Activated T-helper 1 cell treated with anti-CD3 and anti-CD28 coated beads, Interleukin-12 subunit alpha, Interleukin-12 subunit beta, Interleukin-2, Interleukin-4 antibody, amounts not matched to agents 30 ng/mL and 10 ng/mL and 1 ng/mL, durations not matched to agents 14 hours and 24 hours and 36 hours (primary cell): ENCODE measurements at regions not wholly inside any gene's neighbourhood (a gene's known extent, or its start where the extent isn't known, plus 50 kb on each side); places are given as distances from the start of the nearest gene placed in this dataset.
"Not testable (repeated sequence)": the region's sequence is repeated elsewhere in the genome, so short reads cannot be mapped to it uniquely, and the experiment has no call there.

Source experiments
- DNase-seq: peaks from one replicate; pipeline ENCODE4 v3.0.0; 2021; ENCODE audit warnings: low spot score
- H3K27ac Mint-ChIP-seq: one replicate; pipeline ENCODE4 v1.8.0; 2021; ENCODE audit warnings: mild to moderate bottlenecking, mixed read lengths
- H3K27me3 Mint-ChIP-seq: one replicate; pipeline ENCODE4 v1.8.0; 2022; ENCODE audit warnings: mild to moderate bottlenecking, moderate library complexity, mixed read lengths; ENCODE audit not compliant: insufficient read depth
- H3K36me3 Mint-ChIP-seq: one replicate; pipeline ENCODE4 v1.8.0; 2021; ENCODE audit warnings: low read depth, mixed read lengths
- H3K4me1 Mint-ChIP-seq: one replicate; pipeline ENCODE4 v1.8.0; 2021; ENCODE audit warnings: low read depth, mixed read lengths
- H3K4me3 Mint-ChIP-seq: one replicate; pipeline ENCODE4 v1.8.0; 2021; ENCODE audit warnings: mild to moderate bottlenecking, moderate library complexity, mixed read lengths
- H3K9me3 Mint-ChIP-seq: one replicate; pipeline ENCODE4 v1.8.0; 2021; ENCODE audit warnings: mixed read lengths
- intact Hi-C: fragments of 100-400 bp; cut with micrococcal nuclease; formaldehyde crosslinking; loops from one replicate; pipeline ENCODE4 v1.15.1; 2024

GRCh38 chr6:128598571-128598970, 78.2 kb upstream of the PTPRK start:
- Mint-ChIP-seq H3K4me3 (no peak overlapping the region), H3K9me3 (no peaks in the 10 kb centered on the region), H3K4me1 (peaks cover 21% of the 10 kb centered on the region), H3K27me3 (peaks cover 2% of the 10 kb centered on the region), H3K27ac (no peak overlapping the region), H3K36me3 (no peaks in the 10 kb centered on the region)
- DNase-seq: no peak
- intact Hi-C loops: loop anchor here (2.0 kb wide), 1 partner anchor 58 kb away; no protein-coding TSS in a partner anchor

GRCh38 chr6:128597956-128598355, 77.6 kb upstream of the PTPRK start:
- Mint-ChIP-seq H3K9me3 (no peaks in the 10 kb centered on the region), H3K27ac (no peak overlapping the region), H3K36me3 (no peaks in the 10 kb centered on the region), H3K4me1 (peaks cover 21% of the 10 kb centered on the region), H3K27me3 (peaks cover 2% of the 10 kb centered on the region), H3K4me3 (no peak overlapping the region)
- intact Hi-C loops: loop anchor here (2.0 kb wide), 1 partner anchor 59 kb away; no protein-coding TSS in a partner anchor
- DNase-seq: no peak

GRCh38 chr6:128597004-128597403, 76.6 kb upstream of the PTPRK start:
- no peaks in the 10 kb centered on the region for H3K9me3 Mint-ChIP-seq
- peaks cover 2% of the 10 kb centered on the region for H3K27me3 Mint-ChIP-seq
- H3K36me3 Mint-ChIP-seq: no peaks in the 10 kb centered on the region
- DNase-seq: no peak
- intact Hi-C loops: no loop called here
- no peak overlapping the region for H3K27ac Mint-ChIP-seq
- H3K4me1 Mint-ChIP-seq: peaks cover 21% of the 10 kb centered on the region
- H3K4me3 Mint-ChIP-seq: no peak overlapping the region

- Mint-ChIP-seq H3K4me3 (no peak overlapping the region), H3K36me3 (no peaks in the 10 kb centered on the region), H3K4me1 (peaks cover 15% of the 10 kb centered on the region), H3K27ac (no peak overlapping the region), H3K9me3 (no peaks in the 10 kb centered on the region), H3K27me3 (peaks cover 4% of the 10 kb centered on the region)
- intact Hi-C loops: no loop called here
- DNase-seq: no peak
Measured at GRCh38 chr6:128595544-128595943, 75.1 kb upstream of the PTPRK start.

- Mint-ChIP-seq H3K4me1 (no peaks in the 10 kb centered on the region), H3K36me3 (no peaks in the 10 kb centered on the region)
Measured at GRCh38 chr6:128586095-128586494, 65.7 kb upstream of the PTPRK start.

GRCh38 chr6:128580224-128581110, 60.1 kb upstream of the PTPRK start:
- intact Hi-C loops: no loop called here
- H3K27me3 Mint-ChIP-seq: peaks cover 2% of the 10 kb centered on the region
- H3K36me3 Mint-ChIP-seq: no peaks in the 10 kb centered on the region
- no peak overlapping the region for H3K4me3 Mint-ChIP-seq
- DNase-seq: no peak
- no peaks in the 10 kb centered on the region for H3K4me1 Mint-ChIP-seq
- no peak overlapping the region for H3K27ac Mint-ChIP-seq
- H3K9me3 Mint-ChIP-seq: no peaks in the 10 kb centered on the region

More at GRCh38 chr6:128586095-128586494, 65.7 kb upstream of the PTPRK start:
- Mint-ChIP-seq H3K27ac (no peak overlapping the region), H3K4me3 (no peak overlapping the region), H3K27me3 (peaks cover 5% of the 10 kb centered on the region), H3K9me3 (no peaks in the 10 kb centered on the region)
- intact Hi-C loops: no loop called here
- no peak for DNase-seq

GRCh38 chr6:128575254-128575653, 54.9 kb upstream of the PTPRK start:
- H3K36me3 Mint-ChIP-seq, intact Hi-C loops, H3K27ac Mint-ChIP-seq, H3K27me3 Mint-ChIP-seq, DNase-seq, H3K4me3 Mint-ChIP-seq, H3K9me3 Mint-ChIP-seq, H3K4me1 Mint-ChIP-seq: not testable (repeated sequence)

- no peak overlapping the region for H3K4me3 Mint-ChIP-seq
Measured at GRCh38 chr6:128574402-128574801, 54.0 kb upstream of the PTPRK start.

GRCh38 chr6:128573036-128573435, 52.6 kb upstream of the PTPRK start:
- DNase-seq: no peak
- Mint-ChIP-seq H3K4me1 (no peaks in the 10 kb centered on the region), H3K27ac (no peak overlapping the region), H3K9me3 (no peaks in the 10 kb centered on the region), H3K36me3 (no peaks in the 10 kb centered on the region), H3K27me3 (peaks cover 2% of the 10 kb centered on the region), H3K4me3 (no peak overlapping the region)
- intact Hi-C loops: no loop called here

More at GRCh38 chr6:128574402-128574801, 54.0 kb upstream of the PTPRK start:
- Mint-ChIP-seq H3K27ac (no peak overlapping the region), H3K4me1 (no peaks in the 10 kb centered on the region), H3K27me3 (peaks cover 2% of the 10 kb centered on the region), H3K36me3 (no peaks in the 10 kb centered on the region), H3K9me3 (no peaks in the 10 kb centered on the region)
- intact Hi-C loops: no loop called here
- no peak for DNase-seq

- H3K9me3 Mint-ChIP-seq: no peaks in the 10 kb centered on the region
- no peaks in the 10 kb centered on the region for H3K36me3 Mint-ChIP-seq
- H3K4me3 Mint-ChIP-seq: no peak overlapping the region
- H3K4me1 Mint-ChIP-seq: no peaks in the 10 kb centered on the region
- DNase-seq: no peak
- peaks cover 2% of the 10 kb centered on the region for H3K27me3 Mint-ChIP-seq
- intact Hi-C loops: no loop called here
- H3K27ac Mint-ChIP-seq: no peak overlapping the region
Measured at GRCh38 chr6:128572294-128572693, 51.9 kb upstream of the PTPRK start.

- no peak overlapping the region for H3K27ac Mint-ChIP-seq
- H3K9me3 Mint-ChIP-seq: no peaks in the 10 kb centered on the region
- DNase-seq: no peak
- peaks cover 2% of the 10 kb centered on the region for H3K27me3 Mint-ChIP-seq
- intact Hi-C loops: no loop called here
- H3K4me3 Mint-ChIP-seq: no peak overlapping the region
- H3K36me3 Mint-ChIP-seq: no peaks in the 10 kb centered on the region
- H3K4me1 Mint-ChIP-seq: no peaks in the 10 kb centered on the region
Measured at GRCh38 chr6:128570680-128571063, 50.3 kb upstream of the PTPRK start.

- no peaks in the 10 kb centered on the region for H3K9me3 Mint-ChIP-seq
- intact Hi-C loops: no loop called here
- no peak overlapping the region for H3K4me3 Mint-ChIP-seq
- H3K27me3 Mint-ChIP-seq: no peaks in the 10 kb centered on the region
- H3K27ac Mint-ChIP-seq: no peak overlapping the region
- no peaks in the 10 kb centered on the region for H3K4me1 Mint-ChIP-seq
- no peaks in the 10 kb centered on the region for H3K36me3 Mint-ChIP-seq
- no peak for DNase-seq
Measured at GRCh38 chr6:128569732-128570679, 49.6 kb upstream of the PTPRK start.
